Activated naive CD8-positive, alpha-beta T cell treated with anti-CD3 and anti-CD28 coated beads, Interleukin-2, amount 50 U/mL, for 24 hours (primary cell): ENCODE measurements at regions not wholly inside any gene's neighbourhood (a gene's known extent, or its start where the extent isn't known, plus 50 kb on each side); places are given as distances from the start of the nearest gene placed in this dataset.
"Not testable (repeated sequence)": the region's sequence is repeated elsewhere in the genome, so short reads cannot be mapped to it uniquely, and the experiment has no call there.

Source experiments
- ATAC-seq: fragments of 150-1000 bp; cut with Tn5 transposase; one replicate; pipeline ENCODE4 v1.10.0; 2021
- DNase-seq: peaks from one replicate; pipeline ENCODE4 v3.0.0; 2021
- H3K27ac Mint-ChIP-seq: one replicate; pipeline ENCODE4 v1.8.0; 2021; ENCODE audit warnings: mild to moderate bottlenecking, mixed read lengths
- H3K27me3 Mint-ChIP-seq: one replicate; pipeline ENCODE4 v1.8.0; 2021; ENCODE audit warnings: mixed read lengths
- H3K36me3 Mint-ChIP-seq: one replicate; pipeline ENCODE4 v1.8.0; 2021; ENCODE audit warnings: low read depth, mixed read lengths
- H3K4me1 Mint-ChIP-seq: one replicate; pipeline ENCODE4 v1.8.0; 2021; ENCODE audit warnings: mixed read lengths
- H3K4me3 Mint-ChIP-seq: one replicate; pipeline ENCODE4 v1.8.0; 2021; ENCODE audit warnings: mild to moderate bottlenecking, moderate library complexity, mixed read lengths
- H3K9me3 Mint-ChIP-seq: one replicate; pipeline ENCODE4 v1.8.0; 2021; ENCODE audit warnings: mixed read lengths

GRCh38 chr1:143584508-143584907 lies 387.3 kb downstream of the FAM72C start:
- Mint-ChIP-seq H3K4me3 (no peak overlapping the region), H3K4me1 (no peaks in the 10 kb centered on the region), H3K27me3 (peaks cover 15% of the 10 kb centered on the region), H3K27ac (no peak overlapping the region), H3K36me3 (peaks cover 2% of the 10 kb centered on the region), H3K9me3 (peaks cover 6% of the 10 kb centered on the region)
- ATAC-seq: no peak
- no peak for DNase-seq

GRCh38 chr1:143574891-143575520 lies 396.8 kb downstream of the FAM72C start:
- H3K4me1 Mint-ChIP-seq: no peaks in the 10 kb centered on the region
- no peak overlapping the region for H3K4me3 Mint-ChIP-seq
- DNase-seq (no peak), ATAC-seq (no peak)
- H3K27me3 Mint-ChIP-seq: no peaks in the 10 kb centered on the region
- peaks cover 13% of the 10 kb centered on the region for H3K9me3 Mint-ChIP-seq
- no peaks in the 10 kb centered on the region for H3K36me3 Mint-ChIP-seq
- H3K27ac Mint-ChIP-seq: no peak overlapping the region

GRCh38 chr1:143572661-143573060 lies 399.1 kb downstream of the FAM72C start:
- H3K4me3 Mint-ChIP-seq, H3K4me1 Mint-ChIP-seq: not testable (repeated sequence)

GRCh38 chr1:143563761-143564160 lies 408.0 kb downstream of the FAM72C start:
- H3K4me1 Mint-ChIP-seq, H3K36me3 Mint-ChIP-seq, H3K27ac Mint-ChIP-seq, H3K4me3 Mint-ChIP-seq, ATAC-seq, H3K9me3 Mint-ChIP-seq, DNase-seq, H3K27me3 Mint-ChIP-seq: not testable (repeated sequence)

More at GRCh38 chr1:143572661-143573060, 399.1 kb downstream of the FAM72C start:
- not testable (repeated sequence) for H3K27ac Mint-ChIP-seq, ATAC-seq, H3K36me3 Mint-ChIP-seq, DNase-seq, H3K27me3 Mint-ChIP-seq
- H3K9me3 Mint-ChIP-seq: peaks cover 13% of the 10 kb centered on the region

GRCh38 chr1:143553627-143554026 lies 418.2 kb downstream of the FAM72C start:
- Mint-ChIP-seq H3K36me3 (no peaks in the 10 kb centered on the region), H3K4me3 (no peak overlapping the region), H3K27ac (no peak overlapping the region), H3K9me3 (peaks cover 3% of the 10 kb centered on the region), H3K27me3 (peaks cover 2% of the 10 kb centered on the region), H3K4me1 (no peaks in the 10 kb centered on the region)
- ATAC-seq (no peak), DNase-seq (no peak)

- not testable (repeated sequence) for DNase-seq, H3K4me1 Mint-ChIP-seq, ATAC-seq, H3K4me3 Mint-ChIP-seq
- H3K36me3 Mint-ChIP-seq: peaks cover 17% of the 10 kb centered on the region
- H3K27me3 Mint-ChIP-seq: peaks cover 20% of the 10 kb centered on the region
- H3K27ac Mint-ChIP-seq: peak overlapping the region; percentile 59
- peaks cover 25% of the 10 kb centered on the region for H3K9me3 Mint-ChIP-seq
Observed at GRCh38 chr1:143504703-143505102, 467.1 kb downstream of the FAM72C start.

GRCh38 chr1:143504080-143504479 lies 467.7 kb downstream of the FAM72C start:
- not testable (repeated sequence) for DNase-seq, H3K4me1 Mint-ChIP-seq, H3K4me3 Mint-ChIP-seq, ATAC-seq, H3K27ac Mint-ChIP-seq
- Mint-ChIP-seq H3K36me3 (peaks cover 17% of the 10 kb centered on the region), H3K9me3 (peaks cover 25% of the 10 kb centered on the region), H3K27me3 (peaks cover 20% of the 10 kb centered on the region)

GRCh38 chr1:143503048-143503447 lies 468.7 kb downstream of the FAM72C start:
- not testable (repeated sequence) for DNase-seq, H3K4me3 Mint-ChIP-seq, H3K4me1 Mint-ChIP-seq, ATAC-seq
- peaks cover 20% of the 10 kb centered on the region for H3K27me3 Mint-ChIP-seq
- peak overlapping the region; percentile 78 for H3K27ac Mint-ChIP-seq
- peaks cover 17% of the 10 kb centered on the region for H3K36me3 Mint-ChIP-seq
- peaks cover 25% of the 10 kb centered on the region for H3K9me3 Mint-ChIP-seq

GRCh38 chr1:143502038-143502437 lies 469.7 kb downstream of the FAM72C start:
- peak overlapping the region; percentile 47 for H3K27ac Mint-ChIP-seq
- H3K4me3 Mint-ChIP-seq, ATAC-seq, DNase-seq, H3K4me1 Mint-ChIP-seq: not testable (repeated sequence)
- peaks cover 20% of the 10 kb centered on the region for H3K27me3 Mint-ChIP-seq
- peaks cover 25% of the 10 kb centered on the region for H3K9me3 Mint-ChIP-seq
- H3K36me3 Mint-ChIP-seq: peaks cover 17% of the 10 kb centered on the region

- H3K4me1 Mint-ChIP-seq, ATAC-seq, H3K4me3 Mint-ChIP-seq, H3K27ac Mint-ChIP-seq: not testable (repeated sequence)
- DNase-seq: peak; percentile 3
- H3K27me3 Mint-ChIP-seq: peaks cover 12% of the 10 kb centered on the region
- peaks cover 16% of the 10 kb centered on the region for H3K9me3 Mint-ChIP-seq
- peaks cover 13% of the 10 kb centered on the region for H3K36me3 Mint-ChIP-seq
Observed at GRCh38 chr1:143498059-143498749, 473.6 kb downstream of the FAM72C start.

GRCh38 chr1:143497374-143497747 lies 474.4 kb downstream of the FAM72C start:
- Mint-ChIP-seq H3K9me3 (peaks cover 7% of the 10 kb centered on the region), H3K36me3 (peaks cover 5% of the 10 kb centered on the region), H3K4me1 (no peaks in the 10 kb centered on the region), H3K27ac (no peak overlapping the region), H3K27me3 (peaks cover 6% of the 10 kb centered on the region), H3K4me3 (no peak overlapping the region)
- DNase-seq (peak; percentile 4), ATAC-seq (no peak)

- H3K27ac Mint-ChIP-seq, H3K36me3 Mint-ChIP-seq, ATAC-seq, H3K27me3 Mint-ChIP-seq, H3K4me1 Mint-ChIP-seq, H3K4me3 Mint-ChIP-seq, H3K9me3 Mint-ChIP-seq, DNase-seq: not testable (repeated sequence)
Observed at GRCh38 chr1:143496526-143497373, 475.0 kb downstream of the FAM72C start.
